Activated T-helper 2 cell treated with anti-CD3 and anti-CD28 coated beads, Interferon-gamma antibody, Interleukin-2, Interleukin-4, amounts not matched to agents 10 μg/mL and 5 μg/mL and 100 μg/mL, durations not matched to agents 14 hours and 24 hours and 36 hours (primary cell): ENCODE measurements at regions not wholly inside any gene's neighbourhood (a gene's known extent, or its start where the extent isn't known, plus 50 kb on each side); places are given as distances from the start of the nearest gene placed in this dataset.

ENCODE experiments used
- DNase-seq: peaks from one replicate; pipeline ENCODE4 v3.0.0; 2021; ENCODE audit warnings: low spot score
- H3K27ac Mint-ChIP-seq: one replicate; pipeline ENCODE4 v1.8.0; 2021; ENCODE audit warnings: mixed read lengths
- H3K27me3 Mint-ChIP-seq: one replicate; pipeline ENCODE4 v1.8.0; 2021; ENCODE audit warnings: low read depth, mixed read lengths
- H3K36me3 Mint-ChIP-seq: one replicate; pipeline ENCODE4 v1.8.0; 2021; ENCODE audit warnings: low read depth, mixed read lengths
- H3K4me1 Mint-ChIP-seq: one replicate; pipeline ENCODE4 v1.8.0; 2021; ENCODE audit warnings: low read depth, mixed read lengths
- H3K4me3 Mint-ChIP-seq: one replicate; pipeline ENCODE4 v1.8.0; 2021; ENCODE audit warnings: low read depth, mild to moderate bottlenecking, moderate library complexity, mixed read lengths
- H3K9me3 Mint-ChIP-seq: one replicate; pipeline ENCODE4 v1.8.0; 2021; ENCODE audit warnings: mixed read lengths
- intact Hi-C: fragments of 100-400 bp; cut with micrococcal nuclease; formaldehyde crosslinking; loops from one replicate; pipeline ENCODE4 v1.15.1; 2023

- no peaks in the 10 kb centered on the region for H3K4me1 Mint-ChIP-seq
- no peak overlapping the region for H3K4me3 Mint-ChIP-seq
- H3K36me3 Mint-ChIP-seq, result no peaks in the 10 kb centered on the region
- peaks cover 4% of the 10 kb centered on the region for H3K9me3 Mint-ChIP-seq
- no peaks in the 10 kb centered on the region for H3K27me3 Mint-ChIP-seq
- intact Hi-C loops, result no loop called here
- no peak for DNase-seq
- no peak overlapping the region for H3K27ac Mint-ChIP-seq
These were observed 111.7 kb upstream of the NR2F2 start for GRCh38 chr15:96218623-96219455.

GRCh38 chr15:96219681-96220080 is 110.8 kb upstream of the NR2F2 start:
- Mint-ChIP-seq H3K4me1 (no peaks in the 10 kb centered on the region), H3K27ac (no peak overlapping the region), H3K4me3 (no peak overlapping the region), H3K36me3 (no peaks in the 10 kb centered on the region), H3K27me3 (no peaks in the 10 kb centered on the region), H3K9me3 (peaks cover 4% of the 10 kb centered on the region)
- intact Hi-C loops, result no loop called here
- no peak for DNase-seq

GRCh38 chr15:96220657-96221056 is 109.8 kb upstream of the NR2F2 start:
- no peak for DNase-seq
- H3K4me1 Mint-ChIP-seq, result no peaks in the 10 kb centered on the region
- intact Hi-C loops, result no loop called here
- H3K36me3 Mint-ChIP-seq, result no peaks in the 10 kb centered on the region
- H3K4me3 Mint-ChIP-seq, result no peak overlapping the region
- H3K27ac Mint-ChIP-seq, result no peak overlapping the region
- no peaks in the 10 kb centered on the region for H3K27me3 Mint-ChIP-seq
- H3K9me3 Mint-ChIP-seq, result peaks cover 4% of the 10 kb centered on the region

- no peaks in the 10 kb centered on the region for H3K4me1 Mint-ChIP-seq
- no peak for DNase-seq
- no peaks in the 10 kb centered on the region for H3K9me3 Mint-ChIP-seq
- no peaks in the 10 kb centered on the region for H3K27me3 Mint-ChIP-seq
- no peaks in the 10 kb centered on the region for H3K36me3 Mint-ChIP-seq
- no peak overlapping the region for H3K4me3 Mint-ChIP-seq
- no peak overlapping the region for H3K27ac Mint-ChIP-seq
- intact Hi-C loops, result no loop called here
These were observed 107.5 kb upstream of the NR2F2 start for GRCh38 chr15:96222981-96223380.

GRCh38 chr15:96223939-96224338 is 106.6 kb upstream of the NR2F2 start:
- Mint-ChIP-seq H3K4me3 (no peak overlapping the region), H3K27me3 (no peaks in the 10 kb centered on the region), H3K4me1 (no peaks in the 10 kb centered on the region), H3K27ac (no peak overlapping the region), H3K9me3 (no peaks in the 10 kb centered on the region), H3K36me3 (no peaks in the 10 kb centered on the region)
- intact Hi-C loops, result no loop called here
- no peak for DNase-seq

GRCh38 chr15:96225642-96226259 is 104.7 kb upstream of the NR2F2 start:
- no peak for DNase-seq
- intact Hi-C loops, result no loop called here
- H3K4me3 Mint-ChIP-seq, result no peak overlapping the region
- no peaks in the 10 kb centered on the region for H3K9me3 Mint-ChIP-seq
- no peaks in the 10 kb centered on the region for H3K4me1 Mint-ChIP-seq
- no peaks in the 10 kb centered on the region for H3K27me3 Mint-ChIP-seq
- no peak overlapping the region for H3K27ac Mint-ChIP-seq
- H3K36me3 Mint-ChIP-seq, result no peaks in the 10 kb centered on the region

- H3K27me3 Mint-ChIP-seq, result no peaks in the 10 kb centered on the region
- intact Hi-C loops, result no loop called here
- H3K4me1 Mint-ChIP-seq, result no peaks in the 10 kb centered on the region
- no peak overlapping the region for H3K4me3 Mint-ChIP-seq
- no peak for DNase-seq
- H3K27ac Mint-ChIP-seq, result no peak overlapping the region
- H3K36me3 Mint-ChIP-seq, result no peaks in the 10 kb centered on the region
- no peaks in the 10 kb centered on the region for H3K9me3 Mint-ChIP-seq
These were observed 99.8 kb upstream of the NR2F2 start for GRCh38 chr15:96230526-96231181.

- Mint-ChIP-seq H3K4me1 (no peaks in the 10 kb centered on the region), H3K4me3 (no peak overlapping the region), H3K27ac (no peak overlapping the region), H3K27me3 (no peaks in the 10 kb centered on the region), H3K36me3 (no peaks in the 10 kb centered on the region), H3K9me3 (no peaks in the 10 kb centered on the region)
- intact Hi-C loops, result no loop called here
- DNase-seq, result no peak
These were observed 98.2 kb upstream of the NR2F2 start for GRCh38 chr15:96232335-96232734.

GRCh38 chr15:96234109-96234892 is 96.2 kb upstream of the NR2F2 start:
- H3K9me3 Mint-ChIP-seq, result no peaks in the 10 kb centered on the region
- H3K36me3 Mint-ChIP-seq, result no peaks in the 10 kb centered on the region
- DNase-seq, result no peak
- intact Hi-C loops, result no loop called here
- no peak overlapping the region for H3K4me3 Mint-ChIP-seq
- no peaks in the 10 kb centered on the region for H3K27me3 Mint-ChIP-seq
- H3K4me1 Mint-ChIP-seq, result no peaks in the 10 kb centered on the region
- no peak overlapping the region for H3K27ac Mint-ChIP-seq

- H3K36me3 Mint-ChIP-seq, result no peaks in the 10 kb centered on the region
- intact Hi-C loops, result no loop called here
These were observed 93.5 kb upstream of the NR2F2 start for GRCh38 chr15:96237002-96237401.

GRCh38 chr15:96242761-96243160 is 87.7 kb upstream of the NR2F2 start:
- Mint-ChIP-seq H3K27ac (no peak overlapping the region), H3K4me3 (no peak overlapping the region), H3K27me3 (no peaks in the 10 kb centered on the region), H3K36me3 (no peaks in the 10 kb centered on the region), H3K4me1 (no peaks in the 10 kb centered on the region), H3K9me3 (peaks cover 4% of the 10 kb centered on the region)
- no peak for DNase-seq
- intact Hi-C loops, result no loop called here

More at GRCh38 chr15:96237002-96237401, 93.5 kb upstream of the NR2F2 start:
- Mint-ChIP-seq H3K4me3 (no peak overlapping the region), H3K4me1 (no peaks in the 10 kb centered on the region), H3K27ac (no peak overlapping the region), H3K9me3 (no peaks in the 10 kb centered on the region), H3K27me3 (no peaks in the 10 kb centered on the region)
- DNase-seq, result no peak

GRCh38 chr15:96243701-96244100 is 86.8 kb upstream of the NR2F2 start:
- Mint-ChIP-seq H3K4me1 (no peaks in the 10 kb centered on the region), H3K9me3 (peaks cover 4% of the 10 kb centered on the region), H3K36me3 (no peaks in the 10 kb centered on the region), H3K27ac (no peak overlapping the region), H3K4me3 (no peak overlapping the region), H3K27me3 (no peaks in the 10 kb centered on the region)
- intact Hi-C loops, result no loop called here
- no peak for DNase-seq
